Type B pancreatic cell (in vitro differentiated cells): ENCODE measurements at regions not wholly inside any gene's neighbourhood (a gene's known extent, or its start where the extent isn't known, plus 50 kb on each side); places are given as distances from the start of the nearest gene placed in this dataset.

ENCODE experiments used
- DNase-seq: peaks from one replicate; pipeline ENCODE4 v3.0.0; 2021; ENCODE audit warnings: mixed read lengths; ENCODE audit not compliant: unreplicated experiment; ENCODE audit errors: extremely low spot score
- H3K27ac Mint-ChIP-seq: 2 replicates; pipeline ENCODE4 v1.8.0; 2021; ENCODE audit warnings: mild to moderate bottlenecking, mixed read lengths
- H3K27me3 Mint-ChIP-seq: 2 replicates; pipeline ENCODE4 v1.8.0; 2021; ENCODE audit warnings: mixed read lengths
- H3K36me3 Mint-ChIP-seq: 2 replicates; pipeline ENCODE4 v1.8.0; 2021; ENCODE audit warnings: mixed read lengths
- H3K4me1 Mint-ChIP-seq: one replicate; pipeline ENCODE4 v1.8.0; 2021; ENCODE audit warnings: mixed read lengths; ENCODE audit not compliant: unreplicated experiment
- H3K4me3 Mint-ChIP-seq: 2 replicates; pipeline ENCODE4 v1.8.0; 2021; ENCODE audit warnings: mild to moderate bottlenecking, mixed read lengths
- H3K9me3 Mint-ChIP-seq: 2 replicates; pipeline ENCODE4 v1.8.0; 2021; ENCODE audit warnings: mixed read lengths
- TF ChIP-seq, protein P1 (sequence below): fragments of 200-600 bp; sonication (generic); conservative IDR thresholded peaks from 2 replicates; pipeline ENCODE4 v1.5.0; 2021; ENCODE audit warnings: antibody characterized with exemption, mild to moderate bottlenecking

DNA sequence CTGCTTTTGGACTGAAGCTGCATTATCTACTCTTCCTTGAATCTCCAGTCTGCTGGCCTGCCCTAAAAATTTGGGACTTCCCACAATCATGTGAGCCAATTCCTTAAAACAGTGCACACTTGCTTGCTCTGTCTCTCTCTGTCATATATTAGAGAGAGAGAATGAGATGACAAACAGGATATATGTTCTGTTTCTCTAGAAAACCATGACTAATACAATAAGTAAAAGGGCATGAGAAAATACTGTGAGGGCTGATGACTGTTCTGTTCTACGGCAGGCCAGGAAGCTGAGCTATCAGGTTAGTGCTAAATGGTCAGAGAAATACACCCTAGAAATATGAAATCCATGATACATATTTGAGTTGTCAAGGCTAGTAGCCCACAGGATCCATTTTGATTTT is 1896.8 kb upstream of the CELF4 start:
- peaks cover 3% of the 10 kb centered on the region for H3K36me3 Mint-ChIP-seq
- H3K4me3 Mint-ChIP-seq, result no peak overlapping the region

DNA sequence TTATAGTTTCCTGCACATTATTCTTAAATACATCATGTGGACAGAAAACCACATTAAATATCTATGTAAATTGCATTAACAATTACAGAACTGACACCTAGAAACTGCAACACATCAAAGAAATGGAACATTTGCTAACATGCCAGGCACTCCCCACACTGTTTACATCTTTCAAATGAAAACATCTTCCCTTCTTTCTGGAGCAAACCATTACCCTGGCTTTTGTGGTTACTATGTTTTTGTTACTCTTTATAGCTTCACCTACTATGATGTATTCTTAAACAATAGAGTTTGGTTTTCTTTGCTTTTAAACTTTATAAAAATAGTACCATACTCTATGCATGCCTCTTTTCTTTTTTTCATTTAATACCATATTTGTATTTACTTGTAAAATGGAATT is 1894.5 kb upstream of the CELF4 start:
- H3K36me3 Mint-ChIP-seq, result peaks cover 3% of the 10 kb centered on the region
- peaks cover 7% of the 10 kb centered on the region for H3K9me3 Mint-ChIP-seq
- no peaks in the 10 kb centered on the region for H3K27me3 Mint-ChIP-seq
- no peak overlapping the region for H3K27ac Mint-ChIP-seq
- no peak for DNase-seq
- no peaks in the 10 kb centered on the region for H3K4me1 Mint-ChIP-seq
- TF ChIP-seq, protein P1, sequence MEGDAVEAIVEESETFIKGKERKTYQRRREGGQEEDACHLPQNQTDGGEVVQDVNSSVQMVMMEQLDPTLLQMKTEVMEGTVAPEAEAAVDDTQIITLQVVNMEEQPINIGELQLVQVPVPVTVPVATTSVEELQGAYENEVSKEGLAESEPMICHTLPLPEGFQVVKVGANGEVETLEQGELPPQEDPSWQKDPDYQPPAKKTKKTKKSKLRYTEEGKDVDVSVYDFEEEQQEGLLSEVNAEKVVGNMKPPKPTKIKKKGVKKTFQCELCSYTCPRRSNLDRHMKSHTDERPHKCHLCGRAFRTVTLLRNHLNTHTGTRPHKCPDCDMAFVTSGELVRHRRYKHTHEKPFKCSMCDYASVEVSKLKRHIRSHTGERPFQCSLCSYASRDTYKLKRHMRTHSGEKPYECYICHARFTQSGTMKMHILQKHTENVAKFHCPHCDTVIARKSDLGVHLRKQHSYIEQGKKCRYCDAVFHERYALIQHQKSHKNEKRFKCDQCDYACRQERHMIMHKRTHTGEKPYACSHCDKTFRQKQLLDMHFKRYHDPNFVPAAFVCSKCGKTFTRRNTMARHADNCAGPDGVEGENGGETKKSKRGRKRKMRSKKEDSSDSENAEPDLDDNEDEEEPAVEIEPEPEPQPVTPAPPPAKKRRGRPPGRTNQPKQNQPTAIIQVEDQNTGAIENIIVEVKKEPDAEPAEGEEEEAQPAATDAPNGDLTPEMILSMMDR, result no peak
- no peak overlapping the region for H3K4me3 Mint-ChIP-seq

More for the DNA sequence above, 1896.8 kb upstream of the CELF4 start:
- Mint-ChIP-seq H3K27ac (no peak overlapping the region), H3K27me3 (no peaks in the 10 kb centered on the region), H3K9me3 (peaks cover 7% of the 10 kb centered on the region), H3K4me1 (no peaks in the 10 kb centered on the region)
- no peak for DNase-seq
- TF ChIP-seq, protein P1, result no peak

DNA sequence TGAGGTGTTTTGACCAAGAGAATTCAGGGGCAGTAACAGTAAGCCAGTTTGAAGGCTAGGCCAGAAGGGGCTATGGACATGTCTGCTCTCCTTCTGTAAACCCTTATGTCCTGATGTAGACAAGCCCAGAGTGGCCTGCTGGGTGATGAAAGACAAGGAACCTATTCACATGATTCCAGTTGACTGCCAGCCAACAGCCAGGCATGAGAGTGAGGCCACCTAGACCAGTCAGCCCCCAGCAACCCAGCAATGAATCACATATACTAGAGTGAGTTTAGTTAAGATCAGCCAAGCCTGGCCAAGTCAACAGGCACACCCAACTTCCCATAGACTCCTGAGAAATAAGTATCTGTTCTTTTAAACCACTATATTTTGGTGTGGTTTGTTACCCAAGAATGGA is 1889.7 kb upstream of the CELF4 start:
- no peaks in the 10 kb centered on the region for H3K27me3 Mint-ChIP-seq
- peaks cover 7% of the 10 kb centered on the region for H3K9me3 Mint-ChIP-seq
- no peaks in the 10 kb centered on the region for H3K4me1 Mint-ChIP-seq
- TF ChIP-seq, protein P1, result no peak
- no peak overlapping the region for H3K4me3 Mint-ChIP-seq
- H3K36me3 Mint-ChIP-seq, result peaks cover 3% of the 10 kb centered on the region
- H3K27ac Mint-ChIP-seq, result no peak overlapping the region
- no peak for DNase-seq

DNA sequence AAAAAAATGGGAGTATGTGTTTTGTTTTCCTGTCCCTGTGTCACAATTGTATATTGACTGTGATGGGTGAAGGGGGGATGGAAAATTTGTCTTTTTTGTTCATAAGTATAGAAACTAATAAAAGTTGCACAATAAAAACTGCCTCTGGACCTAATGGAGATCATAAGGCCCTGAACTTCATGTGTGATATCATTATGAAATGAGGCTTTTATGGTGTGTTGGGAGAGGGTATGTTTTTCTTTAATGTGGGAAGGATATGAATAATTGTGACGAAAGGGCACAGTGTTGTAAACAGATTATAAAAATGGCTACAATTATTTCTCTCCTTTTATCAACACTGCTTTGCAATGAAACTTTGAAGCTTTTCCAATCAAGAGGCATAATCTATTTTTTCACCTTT is 1889.3 kb upstream of the CELF4 start:
- peaks cover 7% of the 10 kb centered on the region for H3K9me3 Mint-ChIP-seq

DNA sequence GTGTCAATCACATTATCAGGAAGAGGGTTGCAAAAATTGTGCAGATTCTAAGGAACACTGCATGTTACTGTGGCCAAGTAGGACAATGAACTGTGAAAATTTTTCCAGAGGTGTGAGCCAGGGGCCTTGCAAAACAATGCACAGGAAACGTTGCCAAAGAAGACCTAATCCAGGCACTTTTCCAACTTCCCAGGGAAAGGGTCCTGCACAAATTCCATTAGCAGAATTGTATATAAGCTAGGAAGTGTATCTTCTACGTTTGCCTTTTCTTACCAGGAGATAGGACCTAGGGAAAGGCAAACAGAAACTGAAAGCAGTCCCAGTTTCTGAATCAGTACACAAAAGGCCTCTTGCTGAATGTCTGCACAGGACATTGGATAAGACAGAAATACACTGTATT is 1888.3 kb upstream of the CELF4 start:
- H3K9me3 Mint-ChIP-seq, result peaks cover 5% of the 10 kb centered on the region

More for the DNA sequence above, 1889.3 kb upstream of the CELF4 start:
- Mint-ChIP-seq H3K4me1 (no peaks in the 10 kb centered on the region), H3K27ac (no peak overlapping the region), H3K36me3 (peaks cover 3% of the 10 kb centered on the region), H3K4me3 (no peak overlapping the region), H3K27me3 (no peaks in the 10 kb centered on the region)
- TF ChIP-seq, protein P1, result no peak
- no peak for DNase-seq

More for the DNA sequence above, 1888.3 kb upstream of the CELF4 start:
- DNase-seq, result no peak
- H3K36me3 Mint-ChIP-seq, result peaks cover 3% of the 10 kb centered on the region
- TF ChIP-seq, protein P1, result no peak
- H3K27me3 Mint-ChIP-seq, result no peaks in the 10 kb centered on the region
- H3K4me1 Mint-ChIP-seq, result no peaks in the 10 kb centered on the region
- H3K4me3 Mint-ChIP-seq, result no peak overlapping the region
- H3K27ac Mint-ChIP-seq, result no peak overlapping the region
